ENCODE measurements at regions not wholly inside any gene's neighbourhood (a gene's known extent, or its start where the extent isn't known, plus 50 kb on each side); places are given as distances from the start of the nearest gene placed in this dataset.

- CTCF ChIA-PET, result interaction anchor here (0.8 kb wide), 1 partner anchor 23 kb away, joined by 3 read pairs; no protein-coding TSS in a partner anchor
- H3K27ac ChIP-seq, result no peak overlapping the region
- no peak for DNase-seq (ENCODE audit: low spot score)
- TF ChIP-seq CTCF (conservative IDR thresholded peaks at IDR 0.05; ENCODE audit: low read depth), result no peak
- POLR2A ChIA-PET (ENCODE audit: low non-redundant PET), result no interaction called here
Measured at GRCh38 chr1:47563201-47563600, 125.4 kb downstream of the FOXD2 start.

- no peak for TF ChIP-seq CTCF (conservative IDR thresholded peaks at IDR 0.05; ENCODE audit: low read depth)
- DNase-seq (ENCODE audit: low spot score), result no peak
- no peak overlapping the region for H3K27ac ChIP-seq
- ChIA-PET POLR2A (ENCODE audit: low non-redundant PET) (no interaction called here), CTCF (no interaction called here)
Measured at GRCh38 chr1:47564570-47564969, 126.7 kb downstream of the FOXD2 start.

- CTCF ChIA-PET, result interaction anchor here (0.5 kb wide), 1 partner anchor 18 kb away, joined by 3 read pairs; no protein-coding TSS in a partner anchor
- H3K27ac ChIP-seq, result no peak overlapping the region
- no peak for DNase-seq (ENCODE audit: low spot score)
- no peak for TF ChIP-seq CTCF (conservative IDR thresholded peaks at IDR 0.05; ENCODE audit: low read depth)
- POLR2A ChIA-PET (ENCODE audit: low non-redundant PET), result no interaction called here
Measured at GRCh38 chr1:47565092-47565491, 127.2 kb downstream of the FOXD2 start.

- no peak overlapping the region for H3K27ac ChIP-seq
- POLR2A ChIA-PET (ENCODE audit: low non-redundant PET), result no interaction called here
- CTCF ChIA-PET, result interaction anchor here (0.5 kb wide), 1 partner anchor 17 kb away, joined by 3 read pairs; no protein-coding TSS in a partner anchor
- TF ChIP-seq CTCF (conservative IDR thresholded peaks at IDR 0.05; ENCODE audit: low read depth), result no peak
- no peak for DNase-seq (ENCODE audit: low spot score)
Measured at GRCh38 chr1:47565676-47566075, 127.8 kb downstream of the FOXD2 start.

GRCh38 chr1:47568763-47569162 lies 130.9 kb downstream of the FOXD2 start:
- no peak for DNase-seq (ENCODE audit: low spot score)
- H3K27ac ChIP-seq, result peak overlapping the region; percentile 73
- POLR2A ChIA-PET (ENCODE audit: low non-redundant PET), result no interaction called here
- TF ChIP-seq CTCF (conservative IDR thresholded peaks at IDR 0.05; ENCODE audit: low read depth), result no peak
- CTCF ChIA-PET, result interaction anchor here (0.7 to 1.6 kb wide), 6 partner anchors 11 to 451 kb away, joined by 3 to 9 read pairs (median 3); partner anchors contain the start of gene FOXD2

GRCh38 chr1:47569261-47569660 lies 131.4 kb downstream of the FOXD2 start:
- TF ChIP-seq CTCF (conservative IDR thresholded peaks at IDR 0.05; ENCODE audit: low read depth), result no peak
- CTCF ChIA-PET, result interaction anchor here (0.6 to 1.6 kb wide), 12 partner anchors 8 to 450 kb away, joined by 3 to 9 read pairs (median 3); partner anchors contain the start of gene FOXD2
- POLR2A ChIA-PET (ENCODE audit: low non-redundant PET), result no interaction called here
- H3K27ac ChIP-seq, result peak overlapping the region; percentile 73
- DNase-seq (ENCODE audit: low spot score), result no peak

Measured in RWPE1 (cell line).